H9 (cell line): ENCODE measurements at regions not wholly inside any gene's neighbourhood (a gene's known extent, or its start where the extent isn't known, plus 50 kb on each side); places are given as distances from the start of the nearest gene placed in this dataset.

Source experiments
- DNase-seq: peaks from one replicate; pipeline ENCODE4 v3.0.0-alpha.2; 2017
- H2AFZ ChIP-seq: one replicate; pipeline ENCODE4 v1.6.1; 2013; ENCODE audit warnings: mild to moderate bottlenecking, low read length, control low read depth, moderate library complexity
- H2AK5ac ChIP-seq: 2 replicates; pipeline ENCODE4 v1.6.1; 2013; ENCODE audit warnings: low read length, control low read depth, mixed read lengths; ENCODE audit not compliant: insufficient read length
- H2BK120ac ChIP-seq: one replicate; pipeline ENCODE4 v1.6.1; 2013; ENCODE audit warnings: low read depth, mild to moderate bottlenecking, low read length, control low read depth, inconsistent platforms; ENCODE audit not compliant: poor library complexity, severe bottlenecking
- H2BK12ac ChIP-seq: 2 replicates; pipeline ENCODE4 v1.6.1; 2013; ENCODE audit warnings: low read length, control low read depth, mixed read lengths, low read depth; ENCODE audit not compliant: insufficient read length
- H2BK15ac ChIP-seq: 2 replicates; pipeline ENCODE4 v1.6.1; 2013; ENCODE audit warnings: low read depth, low read length, control low read depth
- H2BK20ac ChIP-seq: one replicate; pipeline ENCODE4 v1.6.1; 2013; ENCODE audit warnings: low read depth, mild to moderate bottlenecking, low read length, control low read depth, inconsistent platforms; ENCODE audit not compliant: poor library complexity, severe bottlenecking
- H2BK5ac ChIP-seq: 2 replicates; pipeline ENCODE4 v1.6.1; 2013; ENCODE audit warnings: low read length, control low read depth, mixed read lengths; ENCODE audit not compliant: insufficient read length
- H3K14ac ChIP-seq: 2 replicates; pipeline ENCODE4 v1.6.1; 2013; ENCODE audit warnings: low read length, control low read depth; ENCODE audit not compliant: insufficient read depth
- H3K18ac ChIP-seq: 2 replicates; pipeline ENCODE4 v1.6.1; 2013; ENCODE audit warnings: low read depth, mild to moderate bottlenecking, mixed read lengths, low read length, control low read depth; ENCODE audit not compliant: insufficient read length
- H3K23ac ChIP-seq: 2 replicates; pipeline ENCODE4 v1.6.1; 2013; ENCODE audit warnings: low read length, control low read depth, mixed read lengths, low read depth; ENCODE audit not compliant: insufficient read length
- H3K23me2 ChIP-seq: 2 replicates; pipeline ENCODE4 v1.6.1; 2013; ENCODE audit warnings: low read depth, mild to moderate bottlenecking, mixed read lengths, low read length, control low read depth; ENCODE audit not compliant: insufficient read length, poor library complexity, severe bottlenecking
- H3K27ac ChIP-seq: 2 replicates; pipeline ENCODE4 v1.5.1; 2013; ENCODE audit warnings: low read length, control low read depth, mixed read lengths, low read depth; ENCODE audit not compliant: insufficient read length
- H3K27me3 ChIP-seq: 2 replicates; pipeline ENCODE4 v1.6.1; 2013; ENCODE audit warnings: low read length, control low read depth, inconsistent platforms; ENCODE audit not compliant: insufficient read depth
- H3K4ac ChIP-seq: 2 replicates; pipeline ENCODE4 v1.6.1; 2013; ENCODE audit warnings: low read depth, mild to moderate bottlenecking, control low read depth, inconsistent platforms, low read length, moderate library complexity
- H3K4me1 ChIP-seq: 2 replicates; pipeline ENCODE4 v1.6.1; 2013; ENCODE audit warnings: low read length, control low read depth, inconsistent platforms; ENCODE audit not compliant: insufficient read depth
- H3K4me2 ChIP-seq: 2 replicates; pipeline ENCODE4 v1.6.1; 2013; ENCODE audit warnings: low read length, control low read depth, mixed read lengths; ENCODE audit not compliant: insufficient read length, insufficient read depth
- H3K56ac ChIP-seq: 2 replicates; pipeline ENCODE4 v1.6.1; 2013; ENCODE audit warnings: low read depth, mild to moderate bottlenecking, mixed read lengths, low read length, control low read depth; ENCODE audit not compliant: insufficient read length
- H3K79me1 ChIP-seq: 2 replicates; pipeline ENCODE4 v1.6.1; 2013; ENCODE audit warnings: low read depth, mild to moderate bottlenecking, moderate library complexity, low read length, control low read depth, inconsistent platforms; ENCODE audit not compliant: insufficient read depth, poor library complexity, severe bottlenecking
- H3K79me2 ChIP-seq: 2 replicates; pipeline ENCODE4 v1.6.1; 2013; ENCODE audit warnings: low read length, control low read depth, inconsistent platforms; ENCODE audit not compliant: insufficient read depth
- H3K9ac ChIP-seq: 2 replicates; pipeline ENCODE4 v1.6.1; 2013; ENCODE audit warnings: low read length, control low read depth, mixed read lengths; ENCODE audit not compliant: insufficient read length; ENCODE audit errors: extremely low read depth
- H3K9me3 ChIP-seq: one replicate; pipeline ENCODE4 v1.6.1; 2013; ENCODE audit warnings: low read depth, low read length, inconsistent platforms; ENCODE audit not compliant: control insufficient read depth
- H3T11ph ChIP-seq: one replicate; pipeline ENCODE4 v1.6.1; 2013; ENCODE audit warnings: mild to moderate bottlenecking, low read length, control low read depth, inconsistent platforms
- H4K20me1 ChIP-seq: one replicate; pipeline ENCODE4 v1.6.1; 2013; ENCODE audit not compliant: control insufficient read depth, insufficient read length, insufficient read depth
- H4K5ac ChIP-seq: 2 replicates; pipeline ENCODE4 v1.6.1; 2013; ENCODE audit warnings: low read depth, mild to moderate bottlenecking, mixed read lengths, low read length, control low read depth; ENCODE audit not compliant: insufficient read length
- H4K8ac ChIP-seq: replicated peaks from 2 replicates; pipeline ENCODE4 v1.6.1; 2013; ENCODE audit warnings: low read length, control low read depth, mixed read lengths, low read depth; ENCODE audit not compliant: insufficient read length
- H4K91ac ChIP-seq: 2 replicates; pipeline ENCODE4 v1.6.1; 2013; ENCODE audit warnings: low read depth, mild to moderate bottlenecking, moderate library complexity, mixed read lengths, low read length, control low read depth; ENCODE audit not compliant: insufficient read length
- H3K27ac Mint-ChIP-seq, 3 experiments: 2 replicates in 2 of 3; 3 replicates in 1 of 3; pipeline ENCODE4 v1.8.0; 2020 to 2021; ENCODE audit warnings: mixed read lengths in 3 of 3, mild to moderate bottlenecking in 1 of 3, moderate library complexity in 1 of 3
- H3K27me3 Mint-ChIP-seq: 2 replicates; pipeline ENCODE4 v1.8.0; 2021; ENCODE audit warnings: low read depth, mild to moderate bottlenecking, moderate library complexity, mixed read lengths
- H3K36me3 Mint-ChIP-seq, 3 experiments: 2 replicates in 2 of 3; 3 replicates in 1 of 3; pipeline ENCODE4 v1.8.0; 2020 to 2021; ENCODE audit warnings: low read depth in 3 of 3, mixed read lengths in 3 of 3; ENCODE audit not compliant: insufficient read depth in 1 of 3
- H3K4me1 Mint-ChIP-seq, 2 experiments: 2 replicates each; pipeline ENCODE4 v1.8.0; 2020; ENCODE audit warnings: mixed read lengths in 2 of 2
- H3K4me3 Mint-ChIP-seq, 2 experiments: 2 replicates in 1 of 2; 3 replicates in 1 of 2; pipeline ENCODE4 v1.8.0; 2020 to 2021; ENCODE audit warnings: mild to moderate bottlenecking in 2 of 2, mixed read lengths in 2 of 2, moderate library complexity in 1 of 2
- H3K9me3 Mint-ChIP-seq, 2 experiments: 2 replicates in 1 of 2; 3 replicates in 1 of 2; pipeline ENCODE4 v1.8.0; 2020; ENCODE audit warnings: mild to moderate bottlenecking in 2 of 2, mixed read lengths in 2 of 2, moderate library complexity in 1 of 2
- WGBS: extraction: QIAGEN DNeasy Blood & Tissue Kit; methylation state at CpG from one replicate; pipeline ENCODE4 v1.1.7; 2013; ENCODE audit warnings: missing lambda C conversion rate, low lambda C conversion rate, mixed read lengths; ENCODE audit not compliant: insufficient read length; ENCODE audit errors: extremely low coverage; 5-methylcytosine and 5-hydroxymethylcytosine counted together
- TF ChIP-seq, protein P1 (sequence below): fragments of 200-600 bp; sonication (generic); conservative IDR thresholded peaks from 3 replicates; pipeline ENCODE4 v1.8.0; 2021; ENCODE audit warnings: antibody characterized with exemption, mild to moderate bottlenecking

- H2BK120ac ChIP-seq, result no peak overlapping the region
- H3K4me1 Mint-ChIP-seq, result peaks cover 14 to 15% of the 10 kb centered on the region in 2 experiments; a peak in 3 of 4 replicates
- H3K23ac ChIP-seq, result no peak overlapping the region
- no peaks in the 10 kb centered on the region for H3K79me2 ChIP-seq
- H3K4me2 ChIP-seq, result no peak overlapping the region
- H3K27me3 Mint-ChIP-seq, result no peaks in the 10 kb centered on the region
- no peak overlapping the region for H3K27ac ChIP-seq
- no peaks in the 10 kb centered on the region for H3K27me3 ChIP-seq
- TF ChIP-seq, protein P1, sequence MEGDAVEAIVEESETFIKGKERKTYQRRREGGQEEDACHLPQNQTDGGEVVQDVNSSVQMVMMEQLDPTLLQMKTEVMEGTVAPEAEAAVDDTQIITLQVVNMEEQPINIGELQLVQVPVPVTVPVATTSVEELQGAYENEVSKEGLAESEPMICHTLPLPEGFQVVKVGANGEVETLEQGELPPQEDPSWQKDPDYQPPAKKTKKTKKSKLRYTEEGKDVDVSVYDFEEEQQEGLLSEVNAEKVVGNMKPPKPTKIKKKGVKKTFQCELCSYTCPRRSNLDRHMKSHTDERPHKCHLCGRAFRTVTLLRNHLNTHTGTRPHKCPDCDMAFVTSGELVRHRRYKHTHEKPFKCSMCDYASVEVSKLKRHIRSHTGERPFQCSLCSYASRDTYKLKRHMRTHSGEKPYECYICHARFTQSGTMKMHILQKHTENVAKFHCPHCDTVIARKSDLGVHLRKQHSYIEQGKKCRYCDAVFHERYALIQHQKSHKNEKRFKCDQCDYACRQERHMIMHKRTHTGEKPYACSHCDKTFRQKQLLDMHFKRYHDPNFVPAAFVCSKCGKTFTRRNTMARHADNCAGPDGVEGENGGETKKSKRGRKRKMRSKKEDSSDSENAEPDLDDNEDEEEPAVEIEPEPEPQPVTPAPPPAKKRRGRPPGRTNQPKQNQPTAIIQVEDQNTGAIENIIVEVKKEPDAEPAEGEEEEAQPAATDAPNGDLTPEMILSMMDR, result no peak
- H3K14ac ChIP-seq, result no peak overlapping the region
- no peak overlapping the region for H2BK12ac ChIP-seq
- no peak overlapping the region for H3K56ac ChIP-seq
- no peak overlapping the region for H2BK20ac ChIP-seq
- no peak overlapping the region for H2BK5ac ChIP-seq
- no peaks in the 10 kb centered on the region; the same call in 1 of the 2 replicates for H3K4me1 ChIP-seq
- no peak overlapping the region for H3K4me3 Mint-ChIP-seq
- no peak for DNase-seq
- H3K9ac ChIP-seq, result no peak overlapping the region
- H2BK15ac ChIP-seq, result no peak overlapping the region
- no peaks in the 10 kb centered on the region for H3K9me3 Mint-ChIP-seq
- H4K20me1 ChIP-seq, result no peaks in the 10 kb centered on the region
- no peak overlapping the region for H3T11ph ChIP-seq
- no peak overlapping the region for H2AK5ac ChIP-seq
- H4K91ac ChIP-seq, result no peak overlapping the region
- no peaks in the 10 kb centered on the region for H3K9me3 ChIP-seq
- no peaks in the 10 kb centered on the region for H3K23me2 ChIP-seq
- no peak overlapping the region for H3K27ac Mint-ChIP-seq
- no peak overlapping the region for H4K8ac ChIP-seq
- no peak overlapping the region for H3K4ac ChIP-seq
- no peaks in the 10 kb centered on the region for H3K36me3 Mint-ChIP-seq
- no peak overlapping the region for H2AFZ ChIP-seq
- H4K5ac ChIP-seq, result no peak overlapping the region
- no CpG with 5 or more reads among the region's 7 CpGs for WGBS
- H3K79me1 ChIP-seq, result no peaks in the 10 kb centered on the region
- no peak overlapping the region for H3K18ac ChIP-seq
Measured at GRCh38 chr2:23015651-23016200, 369.3 kb upstream of the KLHL29 start.
